Fibroblast of lung (primary cell): ENCODE measurements at regions not wholly inside any gene's neighbourhood (a gene's known extent, or its start where the extent isn't known, plus 50 kb on each side); places are given as distances from the start of the nearest gene placed in this dataset.
"Not testable (repeated sequence)": the region's sequence is repeated elsewhere in the genome, so short reads cannot be mapped to it uniquely, and the experiment has no call there.

ENCODE experiments used
- EZH2 ChIP-seq: IDR thresholded peaks from 2 replicates; pipeline ENCODE4 v1.5.1; 2012; ENCODE audit warnings: low read length, control low read depth, mild to moderate bottlenecking; ENCODE audit errors: missing control alignments
- TF ChIP-seq, protein P1 (sequence below), 2 donors: IDR thresholded peaks in 1 of 2; conservative IDR thresholded peaks in 1 of 2; 1 replicate in 1 of 2; 2 replicates in 1 of 2; pipeline ENCODE4 v1.5.1; 2011 to 2012; ENCODE audit warnings: low read length in 2 of 2, control low read depth in 1 of 2, inconsistent platforms in 1 of 2, low read depth in 1 of 2, mild to moderate bottlenecking in 1 of 2

GRCh38 chr6:144532238-144532637 is 247.1 kb downstream of the UTRN start:
- TF ChIP-seq, protein P1, sequence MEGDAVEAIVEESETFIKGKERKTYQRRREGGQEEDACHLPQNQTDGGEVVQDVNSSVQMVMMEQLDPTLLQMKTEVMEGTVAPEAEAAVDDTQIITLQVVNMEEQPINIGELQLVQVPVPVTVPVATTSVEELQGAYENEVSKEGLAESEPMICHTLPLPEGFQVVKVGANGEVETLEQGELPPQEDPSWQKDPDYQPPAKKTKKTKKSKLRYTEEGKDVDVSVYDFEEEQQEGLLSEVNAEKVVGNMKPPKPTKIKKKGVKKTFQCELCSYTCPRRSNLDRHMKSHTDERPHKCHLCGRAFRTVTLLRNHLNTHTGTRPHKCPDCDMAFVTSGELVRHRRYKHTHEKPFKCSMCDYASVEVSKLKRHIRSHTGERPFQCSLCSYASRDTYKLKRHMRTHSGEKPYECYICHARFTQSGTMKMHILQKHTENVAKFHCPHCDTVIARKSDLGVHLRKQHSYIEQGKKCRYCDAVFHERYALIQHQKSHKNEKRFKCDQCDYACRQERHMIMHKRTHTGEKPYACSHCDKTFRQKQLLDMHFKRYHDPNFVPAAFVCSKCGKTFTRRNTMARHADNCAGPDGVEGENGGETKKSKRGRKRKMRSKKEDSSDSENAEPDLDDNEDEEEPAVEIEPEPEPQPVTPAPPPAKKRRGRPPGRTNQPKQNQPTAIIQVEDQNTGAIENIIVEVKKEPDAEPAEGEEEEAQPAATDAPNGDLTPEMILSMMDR (conservative IDR thresholded peaks at IDR 0.05 in 1 of 2, IDR thresholded peaks at IDR 0.05 in 1 of 2; ENCODE audit: low read depth in 1 of 2, low read length in 2 of 2): not testable (repeated sequence)
- not testable (repeated sequence) for TF ChIP-seq EZH2
